ENCODE measurements at regions not wholly inside any gene's neighbourhood (a gene's known extent, or its start where the extent isn't known, plus 50 kb on each side); places are given as distances from the start of the nearest gene placed in this dataset.
A peak's percentile ranks its signal among the peaks of the same experiment; 100 is the strongest.

GRCh38 chr1:218829097-218829496 is 344.6 kb upstream of the LYPLAL1 start:
- TF ChIP-seq CTCF (IDR thresholded peaks at IDR 0.05; ENCODE audit: low read depth, low read length) = no peak
- H3K4me3 ChIP-seq (replicated peaks in 1 of 2; ENCODE audit: low read depth in 2 of 2, low read length in 2 of 2) = no peak overlapping the region
- DNase-seq (ENCODE audit: low read depth in 2 of 2) = peak; percentile 32 to 39

- TF ChIP-seq CTCF (IDR thresholded peaks at IDR 0.05; ENCODE audit: low read depth, low read length) = no peak
- DNase-seq (ENCODE audit: low read depth in 2 of 2) = no peak
- no peak overlapping the region for H3K4me3 ChIP-seq (replicated peaks in 1 of 2; ENCODE audit: low read depth in 2 of 2, low read length in 2 of 2)
Measured at GRCh38 chr1:218835609-218836008, 338.1 kb upstream of the LYPLAL1 start.

- no peak overlapping the region for H3K4me3 ChIP-seq (replicated peaks in 1 of 2; ENCODE audit: low read depth in 2 of 2, low read length in 2 of 2)
- TF ChIP-seq CTCF (IDR thresholded peaks at IDR 0.05; ENCODE audit: low read depth, low read length) = no peak
- DNase-seq (ENCODE audit: low read depth in 2 of 2) = no peak
Measured at GRCh38 chr1:218836264-218836663, 337.4 kb upstream of the LYPLAL1 start.

- DNase-seq (ENCODE audit: low read depth in 2 of 2) = peak; percentile 17 to 33
- H3K4me3 ChIP-seq (replicated peaks in 1 of 2; ENCODE audit: low read depth in 2 of 2, low read length in 2 of 2) = no peak overlapping the region
- no peak for TF ChIP-seq CTCF (IDR thresholded peaks at IDR 0.05; ENCODE audit: low read depth, low read length)
Measured at GRCh38 chr1:218837051-218837450, 336.6 kb upstream of the LYPLAL1 start.

- no peak for DNase-seq (ENCODE audit: low read depth in 2 of 2)
- TF ChIP-seq CTCF (IDR thresholded peaks at IDR 0.05; ENCODE audit: low read depth, low read length) = no peak
- no peak overlapping the region for H3K4me3 ChIP-seq (replicated peaks in 1 of 2; ENCODE audit: low read depth in 2 of 2, low read length in 2 of 2)
Measured at GRCh38 chr1:218845589-218845988, 328.1 kb upstream of the LYPLAL1 start.

- no peak overlapping the region for H3K4me3 ChIP-seq (replicated peaks in 1 of 2; ENCODE audit: low read depth in 2 of 2, low read length in 2 of 2)
- no peak for DNase-seq (ENCODE audit: low read depth in 2 of 2)
- TF ChIP-seq CTCF (IDR thresholded peaks at IDR 0.05; ENCODE audit: low read depth, low read length) = no peak
Measured at GRCh38 chr1:218846181-218846580, 327.5 kb upstream of the LYPLAL1 start.

GRCh38 chr1:218847089-218847768 is 326.4 kb upstream of the LYPLAL1 start:
- DNase-seq (ENCODE audit: low read depth in 2 of 2) = no peak
- TF ChIP-seq CTCF (IDR thresholded peaks at IDR 0.05; ENCODE audit: low read depth, low read length) = no peak
- no peak overlapping the region for H3K4me3 ChIP-seq (replicated peaks in 1 of 2; ENCODE audit: low read depth in 2 of 2, low read length in 2 of 2)
